Lower leg skin (tissue), 3 donors: ENCODE measurements at regions not wholly inside any gene's neighbourhood (a gene's known extent, or its start where the extent isn't known, plus 50 kb on each side); places are given as distances from the start of the nearest gene placed in this dataset.

Experiments used
- CTCF ChIP-seq, 3 donors: fragments of 450-650 bp; IDR thresholded peaks; one replicate each; pipeline ENCODE4 v1.5.1; 2016; ENCODE audit warnings: antibody characterized with exemption in 3 of 3, mild to moderate bottlenecking in 3 of 3, moderate library complexity in 2 of 3
- POLR2A ChIP-seq, 2 donors: fragments of 450-650 bp; IDR thresholded peaks; one replicate each; pipeline ENCODE4 v1.6.1; 2016 to 2017; ENCODE audit warnings: antibody characterized with exemption in 2 of 2, mild to moderate bottlenecking in 1 of 2, moderate library complexity in 1 of 2

- no peak for TF ChIP-seq POLR2A (IDR thresholded peaks at IDR 0.05)
- TF ChIP-seq CTCF (IDR thresholded peaks at IDR 0.05), result no peak
Observed at GRCh38 chr22:49689858-49690257, 137.8 kb downstream of the BRD1 start.
